ENCODE measurements at regions not wholly inside any gene's neighbourhood (a gene's known extent, or its start where the extent isn't known, plus 50 kb on each side); places are given as distances from the start of the nearest gene placed in this dataset.

DNA sequence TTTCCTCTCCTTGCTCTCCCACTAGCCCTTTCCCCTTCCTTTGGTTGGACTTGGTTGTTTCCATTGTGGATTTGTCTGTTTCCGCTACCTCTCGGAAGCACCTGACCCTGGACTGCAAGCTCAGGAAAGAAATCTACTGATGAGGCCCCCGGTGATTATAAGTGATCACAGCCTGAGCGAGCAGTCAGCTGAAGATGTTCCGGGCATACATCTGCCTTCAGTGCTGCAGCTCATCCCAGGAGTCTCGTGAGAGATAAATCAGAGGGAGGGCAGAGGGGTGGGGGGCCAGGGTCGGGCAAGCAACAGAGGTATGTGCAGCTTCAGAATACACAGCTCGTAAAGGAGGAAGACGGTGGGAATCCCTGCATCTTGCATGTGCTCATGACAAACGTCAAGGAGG lies 102.1 kb downstream of the MRPL46 start:
- TF ChIP-seq ARNTL (CRISPR knock-in tag; IDR thresholded peaks at IDR 0.05; ENCODE audit: borderline replicate concordance, low read depth): no peak
- no peak for TF ChIP-seq SNAI2 (CRISPR knock-in tag; IDR thresholded peaks at IDR 0.05)
- no peak for TF ChIP-seq TOX (CRISPR knock-in tag; IDR thresholded peaks at IDR 0.05; ENCODE audit: borderline replicate concordance)
- TF ChIP-seq, protein P1, sequence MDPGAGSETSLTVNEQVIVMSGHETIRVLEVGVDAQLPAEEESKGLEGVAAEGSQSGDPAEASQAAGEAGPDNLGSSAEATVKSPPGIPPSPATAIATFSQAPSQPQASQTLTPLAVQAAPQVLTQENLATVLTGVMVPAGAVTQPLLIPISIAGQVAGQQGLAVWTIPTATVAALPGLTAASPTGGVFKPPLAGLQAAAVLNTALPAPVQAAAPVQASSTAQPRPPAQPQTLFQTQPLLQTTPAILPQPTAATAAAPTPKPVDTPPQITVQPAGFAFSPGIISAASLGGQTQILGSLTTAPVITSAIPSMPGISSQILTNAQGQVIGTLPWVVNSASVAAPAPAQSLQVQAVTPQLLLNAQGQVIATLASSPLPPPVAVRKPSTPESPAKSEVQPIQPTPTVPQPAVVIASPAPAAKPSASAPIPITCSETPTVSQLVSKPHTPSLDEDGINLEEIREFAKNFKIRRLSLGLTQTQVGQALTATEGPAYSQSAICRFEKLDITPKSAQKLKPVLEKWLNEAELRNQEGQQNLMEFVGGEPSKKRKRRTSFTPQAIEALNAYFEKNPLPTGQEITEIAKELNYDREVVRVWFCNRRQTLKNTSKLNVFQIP (CRISPR knock-in tag; IDR thresholded peaks at IDR 0.05; ENCODE audit: borderline replicate concordance, low read depth): no peak

Data from SK-N-SH treated with all-trans-retinoic acid at 6 μM for 48 hours (cell line).